H1 (cell line): ENCODE measurements at regions not wholly inside any gene's neighbourhood (a gene's known extent, or its start where the extent isn't known, plus 50 kb on each side); places are given as distances from the start of the nearest gene placed in this dataset.

Experiments used
- CTCF ChIA-PET: fragments of 300-600 bp; sonication (Branson Sonifier 250); formaldehyde crosslinking; loops from one replicate; lab custom pipeline; 2021; ENCODE audit not compliant: partially characterized antibody; lab: Charles Lee
- POLR2A ChIA-PET: fragments of 300-600 bp; sonication (Branson Sonifier 250); formaldehyde crosslinking; loops from one replicate; lab custom pipeline; 2021; ENCODE audit warnings: inconsistent platforms; ENCODE audit not compliant: partially characterized antibody; lab: Charles Lee
- DNase-seq, 2 experiments: peaks; one replicate each; pipeline versions ENCODE4 v3.0.0 to v3.0.0-alpha.2; 2010 to 2022; ENCODE audit warnings: low spot score in 2 of 2, low read depth in 1 of 2, mixed read lengths in 1 of 2
- FAIRE-seq: peaks from 2 replicates; lab custom pipeline; 2011; peaks lifted over from hg19 to GRCh38; lab: Jason Lieb, UNC
- H2AFZ ChIP-seq: 2 replicates; pipeline ENCODE4 v1.8.1; 2012; ENCODE audit warnings: low read length, inconsistent platforms
- H2AK5ac ChIP-seq: 2 replicates; pipeline ENCODE4 v1.6.1; 2013; ENCODE audit warnings: low read depth, low read length
- H2BK120ac ChIP-seq: replicated peaks from 2 replicates; pipeline ENCODE3; 2013; ENCODE audit warnings: low read depth, low read length, inconsistent platforms
- H2BK12ac ChIP-seq: 2 replicates; pipeline ENCODE4 v1.6.1; 2013; ENCODE audit warnings: low read depth, low read length
- H2BK15ac ChIP-seq: 2 replicates; pipeline ENCODE4 v1.6.1; 2013; ENCODE audit warnings: low read length
- H2BK20ac ChIP-seq: 2 replicates; pipeline ENCODE4 v1.6.1; 2013; ENCODE audit warnings: low read length
- H2BK5ac ChIP-seq: 2 replicates; pipeline ENCODE4 v1.6.1; 2013; ENCODE audit warnings: low read depth, low read length
- H3K14ac ChIP-seq: 2 replicates; pipeline ENCODE4 v1.6.1; 2013; ENCODE audit warnings: inconsistent platforms; ENCODE audit not compliant: insufficient read length
- H3K18ac ChIP-seq: 2 replicates; pipeline ENCODE4 v1.6.1; 2013; ENCODE audit warnings: low read length; ENCODE audit errors: extremely low read depth
- H3K23ac ChIP-seq: 2 replicates; pipeline ENCODE4 v1.6.1; 2013; ENCODE audit warnings: inconsistent platforms; ENCODE audit not compliant: insufficient read length
- H3K23me2 ChIP-seq: 2 replicates; pipeline ENCODE4 v1.6.1; 2013; ENCODE audit warnings: low read depth, low read length
- H3K27ac ChIP-seq: 2 replicates; pipeline ENCODE4 v1.6.1; 2011; ENCODE audit warnings: low read depth, low read length, inconsistent platforms
- H3K27me3 ChIP-seq, 4 experiments: replicated peaks in 1 of 4; 1 replicate in 1 of 4; 2 replicates in 3 of 4; pipeline versions ENCODE4 v1.6.1 to v1.8.1; 2011 to 2013; ENCODE audit warnings: low read length in 3 of 4, mild to moderate bottlenecking in 3 of 4, inconsistent platforms in 2 of 4, mixed read lengths in 2 of 4, moderate library complexity in 1 of 4; ENCODE audit not compliant: control insufficient read depth in 3 of 4, insufficient read depth in 3 of 4; ENCODE audit errors: extremely low read depth in 1 of 4
- H3K36me3 ChIP-seq, 4 experiments: 2 replicates each; pipeline versions ENCODE4 v1.6.1 to v1.8.1; 2011 to 2013; ENCODE audit warnings: mild to moderate bottlenecking in 4 of 4, low read length in 3 of 4, moderate library complexity in 2 of 4, control low read depth in 1 of 4, inconsistent platforms in 1 of 4; ENCODE audit not compliant: insufficient read depth in 4 of 4, control insufficient read depth in 2 of 4
- H3K4ac ChIP-seq: replicated peaks from 2 replicates; pipeline ENCODE3; 2013; ENCODE audit warnings: low read length, low read depth, mixed read lengths, inconsistent platforms; ENCODE audit not compliant: insufficient read length
- H3K4me1 ChIP-seq, 4 experiments: replicated peaks in 1 of 4; 1 replicate in 1 of 4; 2 replicates in 3 of 4; pipeline versions ENCODE4 v1.6.1 to v1.8.1; 2011 to 2013; ENCODE audit warnings: low read length in 3 of 4, inconsistent platforms in 2 of 4, mixed read lengths in 1 of 4; ENCODE audit not compliant: insufficient read depth in 4 of 4, control insufficient read depth in 3 of 4
- H3K4me2 ChIP-seq, 2 experiments: 2 replicates each; pipeline versions ENCODE4 v1.6.1 to v1.8.1; 2011 to 2013; ENCODE audit warnings: low read depth in 2 of 2, low read length in 2 of 2, control low read depth in 1 of 2, inconsistent platforms in 1 of 2, mild to moderate bottlenecking in 1 of 2; ENCODE audit not compliant: insufficient read depth in 1 of 2
- H3K4me3 ChIP-seq, 4 experiments: fragments of 200-600, 300-600 bp in 1 of 4; sonication (generic), shearing (Covaris generic), sonication (Bioruptor Twin) in 1 of 4; 2 replicates each; pipeline versions ENCODE4 v1.5.1 to v1.8.1; 2011 to 2016; ENCODE audit warnings: low read length in 4 of 4, low read depth in 3 of 4, control low read depth in 2 of 4, inconsistent platforms in 2 of 4, mild to moderate bottlenecking in 2 of 4, mixed read lengths in 1 of 4, moderate library complexity in 1 of 4; ENCODE audit not compliant: insufficient read depth in 2 of 4; ENCODE audit errors: extremely low read depth in 1 of 4
- H3K56ac ChIP-seq: replicated peaks from 2 replicates; pipeline ENCODE3; 2013; ENCODE audit warnings: low read depth, mild to moderate bottlenecking, mixed read lengths, low read length, inconsistent platforms; ENCODE audit not compliant: insufficient read length
- H3K79me1 ChIP-seq: 2 replicates; pipeline ENCODE4 v1.6.1; 2013; ENCODE audit warnings: low read depth, low read length, control low read depth
- H3K79me2 ChIP-seq, 2 experiments: 2 replicates each; pipeline versions ENCODE4 v1.6.1 to v1.8.1; 2012 to 2013; ENCODE audit warnings: low read length in 2 of 2, mild to moderate bottlenecking in 2 of 2, inconsistent platforms in 1 of 2; ENCODE audit not compliant: insufficient read depth in 2 of 2, control insufficient read depth in 1 of 2
- H3K9ac ChIP-seq, 4 experiments: replicated peaks in 1 of 4; 1 replicate in 1 of 4; 2 replicates in 3 of 4; pipeline versions ENCODE4 v1.6.1 to v1.8.1; 2011 to 2013; ENCODE audit warnings: low read depth in 3 of 4, low read length in 3 of 4, control low read depth in 2 of 4, mild to moderate bottlenecking in 2 of 4, moderate library complexity in 2 of 4, inconsistent platforms in 1 of 4; ENCODE audit errors: extremely low read depth in 1 of 4
- H3K9me3 ChIP-seq, 2 experiments: 2 replicates each; pipeline versions ENCODE4 v1.6.1 to v1.8.1; 2012 to 2013; ENCODE audit warnings: mild to moderate bottlenecking in 2 of 2, moderate library complexity in 2 of 2, control low read depth in 1 of 2, inconsistent platforms in 1 of 2, low read depth in 1 of 2, low read length in 1 of 2, mixed read lengths in 1 of 2; ENCODE audit not compliant: insufficient read depth in 2 of 2
- H4K20me1 ChIP-seq, 2 experiments: replicated peaks in 1 of 2; 2 replicates each; pipeline versions ENCODE3 to v1.8.1; 2011 to 2013; ENCODE audit warnings: inconsistent platforms in 2 of 2, low read length in 2 of 2, mild to moderate bottlenecking in 1 of 2; ENCODE audit not compliant: insufficient read depth in 2 of 2, control insufficient read depth in 1 of 2
- H4K5ac ChIP-seq: 2 replicates; pipeline ENCODE4 v1.6.1; 2013; ENCODE audit warnings: low read length, low read depth, mixed read lengths, inconsistent platforms; ENCODE audit not compliant: insufficient read length
- H4K8ac ChIP-seq: 2 replicates; pipeline ENCODE4 v1.8.0; 2013; ENCODE audit warnings: mild to moderate bottlenecking, moderate library complexity, low read length, inconsistent platforms; ENCODE audit not compliant: insufficient read depth; ENCODE audit errors: extremely low read depth
- H4K91ac ChIP-seq: replicated peaks from 2 replicates; pipeline ENCODE3; 2013; ENCODE audit warnings: low read length, mixed read lengths, inconsistent platforms; ENCODE audit not compliant: insufficient read length
- RBBP5 ChIP-seq: IDR thresholded peaks from 2 replicates; pipeline ENCODE4 v1.7.1; 2012; ENCODE audit warnings: low read depth, mild to moderate bottlenecking, inconsistent platforms, low read length, moderate library complexity, borderline replicate concordance
- SAP30 ChIP-seq: fragments of 300-600 bp; sonication (generic); IDR thresholded peaks from 2 replicates; pipeline ENCODE4 v1.7.1; 2012; ENCODE audit warnings: low read length, moderate library complexity, mild to moderate bottlenecking, inconsistent platforms; ENCODE audit not compliant: insufficient read depth, insufficient replicate concordance
- SP1 ChIP-seq: IDR thresholded peaks from 2 replicates; pipeline ENCODE4 v1.6.1; 2011; ENCODE audit warnings: low read depth, low read length
- YY1 ChIP-seq: IDR thresholded peaks from 2 replicates; pipeline ENCODE4 v1.6.1; 2011; ENCODE audit warnings: low read depth, mild to moderate bottlenecking, low read length
- WGBS, 2 experiments: shearing (Covaris generic) in 1 of 2; methylation state at CpG; one replicate each; pipeline versions ENCODE4 v1.1.6 to v1.1.7; 2013 to 2015; ENCODE audit warnings: low lambda C conversion rate in 2 of 2, mixed read lengths in 2 of 2, inconsistent platforms in 1 of 2, low coverage in 1 of 2, missing lambda C conversion rate in 1 of 2; ENCODE audit not compliant: insufficient replicate concordance in 2 of 2, insufficient coverage in 1 of 2, insufficient read length in 1 of 2; ENCODE audit errors: extremely low coverage in 1 of 2, missing lambda C conversion rate in 1 of 2; 5-methylcytosine and 5-hydroxymethylcytosine counted together

GRCh38 chr2:177063331-177063730 lies 149.3 kb upstream of the HNRNPA3 start:
- Histone ChIP-seq H3K79me1 (no peaks in the 10 kb centered on the region), H3K36me3 (no peaks in the 10 kb centered on the region), H3K79me2 (no peaks in the 10 kb centered on the region), H3K27ac (no peak overlapping the region), H2BK15ac (peak overlapping the region; percentile 33; the same call in 1 of the 2 replicates), H2AFZ (no peak overlapping the region), H3K9me3 (no peaks in the 10 kb centered on the region), H2BK120ac (no peak overlapping the region), H3K18ac (no peak overlapping the region), H2BK12ac (no peak overlapping the region), H4K8ac (no peak overlapping the region), H3K23ac (no peak overlapping the region), H3K4me3 (no peak overlapping the region), H3K4me1 (no peaks in the 10 kb centered on the region), H2AK5ac (no peak overlapping the region), H2BK5ac (no peak overlapping the region), H3K27me3 (no peaks in the 10 kb centered on the region), H3K9ac (no peak overlapping the region), H2BK20ac (no peak overlapping the region), H3K14ac (no peak overlapping the region), H3K56ac (no peak overlapping the region), H4K91ac (no peak overlapping the region), H4K5ac (no peak overlapping the region), H4K20me1 (no peaks in the 10 kb centered on the region), H3K23me2 (no peaks in the 10 kb centered on the region; the same call in 1 of the 2 replicates), H3K4me2 (no peak overlapping the region), H3K4ac (no peak overlapping the region)
- DNase-seq: no peak
- WGBS, 2 experiments: 95% methylated on average over 1 of the region's 1 CpG; no CpG with 5 or more reads in 1 of the 2 experiments
- ChIA-PET CTCF (interaction anchor here (1.2 kb wide), 1 partner anchor 9 kb away, joined by 4 read pairs; no protein-coding TSS in a partner anchor), POLR2A (no interaction called here)
- no peak for FAIRE-seq
- TF ChIP-seq SAP30 (no peak), YY1 (no peak), SP1 (no peak), RBBP5 (no peak)
